ENCODE measurements at regions not wholly inside any gene's neighbourhood (a gene's known extent, or its start where the extent isn't known, plus 50 kb on each side); places are given as distances from the start of the nearest gene placed in this dataset.

DNA sequence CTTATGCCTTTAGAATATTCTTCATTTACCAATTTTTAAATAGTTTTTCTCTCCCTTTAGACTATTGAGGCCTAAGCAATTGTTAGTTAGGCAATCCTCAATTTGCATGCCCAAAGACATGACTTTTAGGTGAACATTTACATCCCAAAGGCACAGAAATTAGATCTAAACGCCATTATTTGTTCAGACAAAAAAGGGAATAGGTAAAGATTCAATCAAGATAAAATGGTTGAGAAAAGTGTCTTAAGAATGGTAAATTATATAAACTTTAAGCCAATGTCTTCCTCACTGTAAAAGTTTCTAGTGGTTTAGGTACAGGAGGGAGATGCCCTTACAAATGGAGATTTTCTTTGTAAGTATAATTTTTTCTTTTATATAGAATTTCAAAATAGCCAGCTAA, 50.2 kb upstream of the MME start:
- no peak for DNase-seq

DNA sequence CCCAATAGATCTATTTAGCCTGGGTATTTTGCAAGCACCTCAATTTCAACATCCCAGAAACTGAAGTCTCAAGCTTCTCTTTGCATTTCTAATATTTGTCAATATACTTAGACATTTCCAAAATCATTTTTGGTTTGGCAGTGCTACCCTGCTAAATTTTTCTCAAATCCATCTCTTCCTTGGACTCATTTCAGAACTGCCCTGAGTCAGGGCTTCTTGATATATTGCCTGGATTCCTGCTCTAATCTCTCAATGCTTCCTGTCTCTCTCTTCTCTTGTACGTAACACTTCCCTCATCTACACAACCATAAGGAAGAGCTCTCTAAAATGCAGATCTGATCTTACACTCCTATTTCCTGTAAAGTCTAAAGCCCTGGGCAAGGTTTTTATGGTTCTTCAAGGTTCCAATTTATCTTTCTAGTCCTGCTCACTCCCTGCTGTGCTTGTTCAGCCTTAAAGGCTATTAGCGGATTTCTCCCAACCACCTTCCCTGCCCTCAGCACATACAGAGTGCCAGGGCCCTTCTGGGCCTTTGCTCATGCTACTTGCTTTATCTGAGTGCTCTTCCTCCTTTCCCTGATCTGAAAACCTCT, 53.0 kb upstream of the MME start:
- DNase-seq, result no peak

DNA sequence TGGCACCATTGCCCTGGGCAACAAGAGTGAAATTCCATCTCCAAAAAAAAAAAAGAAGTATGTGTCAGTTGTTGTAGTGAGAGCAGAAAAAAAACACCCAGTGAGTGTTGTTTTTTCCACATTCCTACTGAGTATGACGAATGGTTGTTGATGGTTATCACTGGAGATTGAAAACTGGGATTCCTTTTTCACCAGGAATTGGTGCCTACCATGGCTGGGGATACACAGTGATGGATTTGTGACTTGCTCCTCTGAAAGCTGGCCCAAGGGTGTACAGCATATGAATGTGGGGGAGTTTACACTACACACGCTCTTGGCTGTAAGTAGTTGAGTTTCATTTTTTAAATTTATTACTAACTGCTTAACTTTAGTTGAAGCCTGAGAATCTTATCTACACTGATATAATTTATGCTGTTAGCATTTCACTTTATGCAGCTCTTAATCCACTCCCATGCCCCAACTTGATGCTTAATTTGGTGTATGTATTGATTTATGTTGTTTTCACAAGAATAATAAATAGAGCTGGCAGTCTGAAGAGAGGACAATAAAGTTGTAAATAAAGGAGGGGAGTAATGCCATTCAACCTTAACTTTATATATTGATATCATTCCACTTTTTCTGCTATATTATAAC, 56.0 kb upstream of the MME start:
- DNase-seq, result no peak

DNA sequence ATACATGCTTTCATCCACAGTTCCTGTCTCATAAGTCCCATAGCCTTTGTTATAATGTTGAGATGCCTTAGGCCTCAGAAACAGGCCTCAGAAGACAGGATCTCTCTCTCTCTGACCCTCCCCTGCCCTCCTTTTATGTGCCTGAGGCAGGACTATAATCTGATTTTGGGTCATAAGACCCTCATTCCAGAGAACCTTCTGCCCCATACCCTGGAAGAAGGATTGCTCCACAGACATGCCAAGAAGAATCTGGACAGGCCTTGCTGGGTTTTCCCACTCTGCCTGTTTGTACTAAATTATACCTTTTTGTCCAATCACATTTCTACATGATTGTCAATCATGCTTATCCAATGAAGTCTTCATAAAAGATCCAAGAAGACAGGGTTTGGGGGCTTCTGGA, 57.2 kb upstream of the MME start:
- DNase-seq, result no peak

DNA sequence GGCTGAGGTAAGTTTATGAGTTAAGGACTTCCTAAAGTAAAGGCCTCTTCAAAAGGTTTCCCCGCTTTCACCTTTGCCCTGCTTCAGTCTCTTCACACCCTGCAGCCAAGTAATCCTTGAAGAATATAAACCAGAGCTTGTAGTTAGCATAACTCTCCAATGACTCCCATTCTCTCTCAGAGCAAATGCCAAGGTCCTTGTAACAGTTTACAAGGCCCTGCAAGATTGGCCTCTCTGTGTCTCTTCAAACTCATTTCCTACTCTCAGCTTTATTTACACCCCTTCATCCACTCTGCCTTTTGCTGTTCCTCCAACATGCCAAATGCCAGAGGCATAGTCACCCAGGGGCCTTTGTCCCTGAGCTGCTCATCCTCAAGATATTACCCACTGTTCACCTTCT, 60.5 kb upstream of the MME start:
- no peak for DNase-seq

DNA sequence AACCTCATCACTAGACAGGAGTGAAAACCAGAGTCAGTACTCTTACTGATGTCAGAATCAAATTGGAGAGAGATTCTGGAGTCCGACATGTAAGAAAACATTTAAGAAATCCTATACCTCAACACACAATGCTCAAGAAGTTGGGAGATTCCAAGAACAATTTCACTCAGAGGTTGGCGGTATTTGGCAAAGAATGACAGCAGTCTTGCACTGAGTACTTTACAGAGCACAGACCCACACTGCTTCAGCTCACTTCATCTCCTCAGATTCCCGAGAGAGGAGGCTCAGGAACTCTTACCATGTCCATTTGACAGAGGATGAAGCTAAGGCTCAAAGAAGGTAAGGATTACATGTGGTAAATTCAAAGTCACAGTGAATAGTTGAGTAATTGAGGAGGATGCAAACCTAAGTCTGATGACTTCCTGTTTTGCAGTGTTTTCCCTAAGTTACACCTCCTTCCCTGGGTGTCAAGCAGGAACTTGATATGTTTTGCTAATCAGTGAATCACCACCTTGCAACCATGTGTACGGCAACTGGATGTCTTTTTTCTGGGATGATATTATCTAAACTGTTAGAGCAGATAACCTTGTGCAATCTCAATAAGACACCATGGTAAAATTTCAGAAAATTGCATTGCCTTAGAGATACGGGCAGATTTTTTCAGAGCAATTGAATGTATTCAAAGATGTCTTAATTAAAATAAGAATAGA, 61.3 kb upstream of the MME start:
- no peak for DNase-seq

DNA sequence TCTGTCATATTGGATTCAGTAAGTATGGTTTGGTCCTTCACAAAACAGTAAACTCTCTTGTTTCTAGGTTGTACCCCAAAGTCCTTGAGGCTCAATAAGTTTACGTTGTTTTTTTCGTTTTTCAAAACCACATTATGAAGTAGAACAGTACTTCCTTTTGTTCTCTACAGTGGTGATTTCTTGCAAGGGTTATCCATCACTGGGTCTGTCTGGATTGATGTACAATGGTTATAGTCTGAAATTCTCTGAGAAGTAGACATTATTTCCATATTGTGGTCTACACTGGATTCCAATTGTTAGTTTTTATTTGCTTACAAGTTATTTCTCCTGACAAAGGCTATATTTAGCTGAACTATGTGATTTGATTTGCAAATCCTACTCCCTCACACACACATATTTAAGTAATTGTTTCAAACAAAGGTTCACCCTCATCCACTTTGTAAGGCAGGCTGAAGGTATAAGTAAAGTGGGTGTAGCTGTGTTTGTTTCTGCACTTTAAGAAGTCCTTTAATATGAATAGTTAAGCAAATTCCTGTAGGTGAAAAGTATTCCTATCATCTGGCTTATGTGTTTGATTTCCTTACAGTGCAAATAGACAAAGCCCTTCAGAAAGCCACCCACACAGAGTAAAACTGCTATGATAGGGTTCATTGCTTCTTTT, 64.2 kb upstream of the MME start:
- no peak for DNase-seq

DNA sequence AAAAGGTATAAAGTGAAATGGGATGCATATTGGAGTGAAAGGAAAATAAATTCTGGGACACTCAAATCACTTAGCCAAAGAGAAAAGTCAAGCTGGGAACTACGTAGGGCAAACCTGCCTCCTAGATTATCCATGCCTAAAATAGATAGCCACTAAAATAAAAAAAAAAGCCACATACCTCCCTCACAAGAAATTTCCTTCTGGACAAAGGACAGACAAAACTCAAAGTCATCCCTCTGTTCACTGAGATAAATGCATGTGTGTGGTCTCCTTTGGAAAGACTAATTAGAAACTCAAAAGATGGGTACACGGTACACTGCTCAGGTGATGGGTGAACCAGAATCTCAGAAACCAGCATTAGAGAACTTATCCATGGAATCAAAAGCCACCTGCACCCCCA, 65.2 kb upstream of the MME start:
- no peak for DNase-seq

DNA sequence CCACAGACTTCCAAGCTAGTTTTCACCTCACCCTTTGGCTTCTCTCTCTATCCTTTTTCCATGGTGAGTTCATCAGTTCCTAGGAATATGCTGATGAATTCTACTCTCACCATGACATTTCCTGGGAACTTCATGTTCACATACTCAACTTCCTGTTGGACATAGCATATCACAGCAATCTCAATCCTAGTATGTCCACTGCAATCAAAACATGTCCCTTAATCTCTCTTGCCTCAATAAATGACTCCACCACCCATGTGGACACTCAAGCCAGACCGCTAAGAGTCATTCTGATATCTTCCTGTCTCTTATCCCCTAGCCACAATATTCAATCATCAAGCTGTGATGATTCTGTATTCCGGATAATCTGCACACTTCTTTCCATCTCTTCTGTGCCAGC, 66.7 kb upstream of the MME start:
- no peak for DNase-seq

DNA sequence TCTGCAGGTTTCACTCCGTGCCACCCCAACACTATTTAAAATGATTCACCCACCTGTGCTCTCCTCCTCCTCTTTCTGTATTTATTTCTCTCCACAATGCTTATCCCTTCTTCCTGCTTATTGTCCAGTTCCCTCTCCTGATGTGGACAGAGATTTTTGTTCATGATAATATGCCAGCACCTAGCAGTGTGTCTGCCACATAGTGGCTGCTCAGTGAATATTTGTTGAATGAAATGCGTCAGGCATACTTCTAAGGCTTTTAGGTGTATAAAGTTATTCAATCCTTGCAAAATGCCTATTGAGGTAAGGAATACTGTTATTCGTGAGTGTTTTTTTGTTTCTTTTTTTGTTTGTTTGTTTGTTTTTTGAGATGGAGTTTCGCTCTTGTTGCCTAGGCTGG, 67.5 kb upstream of the MME start:
- DNase-seq, result no peak

DNA sequence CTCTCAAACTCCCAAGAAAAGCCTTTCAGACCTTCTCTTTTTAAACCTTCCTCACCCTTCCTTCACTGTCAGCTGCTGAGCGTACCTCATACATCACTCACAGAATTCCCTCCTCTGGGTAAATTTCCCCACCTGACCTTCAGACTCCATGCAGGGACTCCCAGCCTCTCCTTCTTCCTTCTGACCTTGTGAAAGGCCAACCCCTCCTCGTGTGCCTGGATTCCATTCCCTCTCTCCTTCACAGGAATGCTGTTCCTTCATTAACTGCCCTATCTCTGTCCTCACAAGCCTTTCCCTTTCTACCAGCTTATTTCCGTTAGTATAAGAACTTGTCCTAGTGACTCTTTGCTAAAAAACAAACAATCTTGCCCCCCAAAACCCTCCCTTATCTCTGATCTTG, 69.7 kb upstream of the MME start:
- no peak for DNase-seq

DNA sequence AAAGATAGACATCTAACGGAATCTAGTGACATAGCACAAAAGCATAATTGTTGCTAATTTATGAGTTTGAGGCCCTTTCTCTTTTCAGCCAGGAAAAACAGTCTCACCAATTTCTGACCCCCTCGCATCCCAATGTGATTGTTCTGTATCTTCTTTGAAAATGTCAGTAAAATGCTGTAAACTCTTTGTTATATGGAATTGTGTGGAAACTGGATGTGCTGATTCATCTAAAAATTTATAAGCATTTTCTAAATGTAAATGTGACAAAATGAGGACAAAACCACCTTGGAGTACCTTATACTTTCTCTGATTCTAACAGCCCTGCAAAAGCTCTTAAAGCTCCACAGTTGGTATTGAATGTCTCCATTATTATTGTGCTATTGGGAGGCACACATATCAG, 70.9 kb upstream of the MME start:
- DNase-seq, result no peak

DNA sequence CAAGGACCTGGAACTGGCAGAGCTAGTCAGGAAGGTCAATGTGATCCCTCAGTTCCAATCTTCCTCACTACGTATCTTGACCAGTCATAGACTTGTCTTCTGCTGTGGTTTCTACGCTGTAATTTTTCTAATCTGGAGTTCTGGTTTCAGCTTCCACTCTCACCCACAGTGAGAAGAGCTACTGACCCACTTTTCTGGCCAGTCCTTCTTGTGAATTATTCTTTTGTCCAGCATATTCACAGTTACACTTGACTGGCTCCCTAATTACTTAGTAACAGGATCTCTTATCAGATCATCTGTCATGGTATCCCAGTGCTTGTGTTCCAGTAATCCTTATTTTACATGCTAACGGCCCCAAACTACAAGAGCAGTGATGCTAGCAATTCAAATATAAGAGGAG, 72.4 kb upstream of the MME start:
- DNase-seq, result peak; percentile 4

DNA sequence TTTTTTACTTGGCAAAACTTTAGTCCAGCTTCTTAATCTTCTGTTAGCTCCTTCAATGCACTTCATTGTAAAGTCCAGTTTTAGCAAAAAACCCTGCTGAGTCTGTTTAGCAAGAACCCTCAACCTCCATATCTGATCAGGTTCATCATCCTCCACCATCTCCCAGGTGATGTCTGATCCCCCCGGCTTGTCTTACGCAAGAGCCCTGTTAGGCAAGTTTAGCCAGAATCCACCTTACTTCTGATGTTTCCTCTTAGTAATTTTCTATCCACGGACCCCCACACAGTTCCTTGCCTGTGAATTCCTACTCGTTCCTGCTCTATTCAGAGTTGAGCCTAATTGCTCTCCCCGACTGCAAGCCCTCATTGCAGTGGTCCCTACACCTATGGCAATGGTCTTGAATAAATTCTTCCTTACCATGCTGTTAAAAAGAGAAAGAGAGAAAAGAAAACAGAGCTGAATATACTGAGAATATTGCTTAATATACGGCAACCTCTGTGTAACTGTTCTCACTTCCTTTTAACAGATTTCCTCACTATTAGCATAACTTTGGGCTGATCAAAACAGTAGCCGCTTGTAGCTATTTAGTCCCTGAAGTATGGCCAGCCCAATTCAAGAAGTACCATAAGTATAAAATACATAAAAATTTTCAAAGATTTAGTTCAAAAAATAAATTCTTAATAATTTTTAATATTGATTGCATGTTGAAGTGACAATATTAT, 78.7 kb upstream of the MME start:
- DNase-seq, result no peak

DNA sequence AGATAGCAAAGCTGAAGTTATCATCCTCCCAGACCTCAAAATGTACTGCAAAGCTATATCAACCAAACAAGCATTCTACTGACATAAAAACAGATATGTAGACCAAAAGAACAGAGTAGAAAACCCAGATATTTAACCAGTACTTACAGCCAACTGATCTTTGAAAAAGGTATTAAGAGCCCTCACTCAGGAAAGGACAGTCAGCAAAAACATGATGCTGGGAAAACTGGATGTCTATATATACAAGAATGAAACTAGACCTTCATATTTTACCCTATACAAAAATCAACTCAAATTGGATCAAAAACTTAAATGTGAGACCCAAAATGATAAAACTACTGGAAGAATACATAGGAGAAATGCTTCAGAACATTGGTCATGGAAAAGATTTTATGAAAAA, 87.5 kb upstream of the MME start:
- DNase-seq, result no peak

DNA sequence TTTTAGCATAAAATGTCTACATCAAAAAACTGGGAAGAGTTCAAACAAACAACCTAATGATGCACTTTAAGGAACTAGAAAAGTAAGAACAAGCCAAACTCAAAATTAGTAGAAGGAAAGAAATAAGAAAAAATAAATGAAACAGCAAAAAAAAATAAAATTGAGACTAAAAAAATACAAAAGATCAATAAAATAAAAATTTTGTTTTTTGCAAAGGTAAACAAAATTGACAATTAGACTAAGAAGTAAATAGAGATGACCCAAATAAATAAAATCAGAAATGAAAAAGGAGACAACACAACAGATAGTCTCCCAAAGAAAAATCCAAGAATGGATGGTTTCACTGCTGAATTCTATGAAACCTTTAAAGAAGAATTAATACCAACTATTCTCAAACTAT, 89.6 kb upstream of the MME start:
- DNase-seq, result no peak

DNA sequence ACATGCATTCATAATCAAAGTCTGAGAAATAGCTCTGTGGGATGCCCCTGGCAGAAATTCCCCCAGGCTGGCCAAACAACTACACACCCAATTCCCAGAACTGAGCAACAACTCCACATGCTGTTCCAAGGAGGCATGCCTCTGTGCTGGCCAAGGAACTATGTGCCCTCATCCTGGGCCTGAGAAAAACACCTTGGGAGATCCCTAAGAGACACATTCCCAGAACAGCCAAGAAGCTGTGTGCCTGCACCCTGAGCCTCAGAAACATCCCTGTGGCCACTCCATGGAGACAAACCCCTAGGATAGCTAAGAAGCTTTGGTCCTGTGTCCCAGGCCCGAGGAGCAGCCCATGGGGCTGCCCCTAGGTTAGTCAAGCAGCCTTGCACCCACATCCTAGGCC, 92.3 kb upstream of the MME start:
- no peak for DNase-seq

DNA sequence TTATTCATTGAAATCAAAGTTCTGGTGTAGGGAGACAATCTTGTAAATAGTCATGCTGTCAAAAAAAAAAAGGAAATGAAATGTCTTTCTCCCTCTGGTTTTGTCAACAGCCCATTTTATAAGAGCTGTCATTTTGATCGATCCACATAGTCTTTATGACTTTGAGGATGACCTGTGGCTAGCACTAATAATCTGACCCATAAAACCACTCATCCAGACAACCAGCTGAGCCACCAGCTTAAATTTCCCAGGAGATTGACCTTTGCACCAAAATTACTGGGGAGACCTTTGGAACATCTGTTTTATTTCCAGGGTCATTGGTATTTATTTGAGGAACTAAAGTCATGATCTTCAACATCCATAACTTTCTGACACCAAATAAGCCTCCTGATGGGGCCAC, 98.5 kb upstream of the MME start:
- DNase-seq, result no peak

DNA sequence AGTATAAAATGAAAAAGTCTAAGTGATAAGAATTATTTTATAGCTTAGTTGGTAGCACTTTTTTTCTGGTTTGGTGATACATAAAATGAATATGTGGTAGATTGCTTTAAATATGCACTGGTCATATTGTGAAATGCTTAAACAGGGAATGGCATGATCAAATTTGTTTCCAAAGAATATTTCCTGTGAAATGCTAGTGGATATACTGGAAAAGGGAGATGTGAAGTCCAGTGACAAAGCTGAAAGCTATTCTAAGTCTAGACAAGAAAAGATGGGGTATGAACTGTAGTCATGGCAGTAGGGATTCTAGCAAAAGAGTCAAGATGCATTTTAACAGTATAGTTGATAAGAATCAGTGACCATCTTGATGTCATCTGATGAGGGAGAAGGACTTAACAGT, 98.9 kb upstream of the MME start:
- no peak for DNase-seq

DNA sequence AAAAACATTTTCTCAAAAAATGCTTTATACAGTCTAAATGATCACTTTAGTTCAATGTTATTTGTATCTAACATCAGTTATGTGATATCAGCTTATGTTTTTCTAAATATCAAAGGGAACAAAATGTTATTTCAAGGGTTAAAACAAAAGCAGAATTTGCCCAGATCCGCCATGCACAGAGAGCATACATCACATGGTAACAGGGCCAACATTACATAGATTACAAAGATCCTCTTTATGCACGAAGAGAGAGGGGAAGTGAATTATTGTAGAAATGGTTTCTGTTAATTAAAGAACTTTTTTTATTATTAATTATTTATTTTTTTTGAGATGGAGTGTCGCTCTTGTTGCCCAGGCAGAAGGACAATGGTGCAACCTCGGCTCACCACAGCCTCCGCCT, 100.8 kb upstream of the MME start:
- no peak for DNase-seq

DNA sequence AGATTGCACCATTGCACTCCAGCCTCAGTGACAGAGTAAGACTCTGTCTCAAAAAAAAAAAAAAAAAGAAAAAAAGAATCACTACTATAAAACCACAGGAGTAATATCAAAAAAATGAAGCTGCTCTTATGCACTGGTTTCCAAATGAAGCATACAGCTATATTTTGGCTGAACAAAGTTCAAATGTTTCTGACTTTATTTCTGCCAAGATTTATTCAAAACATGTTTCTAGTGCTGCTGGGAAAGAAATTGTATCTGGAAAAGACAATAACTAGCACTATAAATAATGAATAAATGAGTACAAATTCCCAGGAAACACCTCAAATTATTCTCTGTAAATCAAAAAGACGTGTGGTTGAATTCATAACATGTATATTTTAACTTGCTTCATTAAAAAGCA, 102.5 kb upstream of the MME start:
- DNase-seq, result no peak

DNA sequence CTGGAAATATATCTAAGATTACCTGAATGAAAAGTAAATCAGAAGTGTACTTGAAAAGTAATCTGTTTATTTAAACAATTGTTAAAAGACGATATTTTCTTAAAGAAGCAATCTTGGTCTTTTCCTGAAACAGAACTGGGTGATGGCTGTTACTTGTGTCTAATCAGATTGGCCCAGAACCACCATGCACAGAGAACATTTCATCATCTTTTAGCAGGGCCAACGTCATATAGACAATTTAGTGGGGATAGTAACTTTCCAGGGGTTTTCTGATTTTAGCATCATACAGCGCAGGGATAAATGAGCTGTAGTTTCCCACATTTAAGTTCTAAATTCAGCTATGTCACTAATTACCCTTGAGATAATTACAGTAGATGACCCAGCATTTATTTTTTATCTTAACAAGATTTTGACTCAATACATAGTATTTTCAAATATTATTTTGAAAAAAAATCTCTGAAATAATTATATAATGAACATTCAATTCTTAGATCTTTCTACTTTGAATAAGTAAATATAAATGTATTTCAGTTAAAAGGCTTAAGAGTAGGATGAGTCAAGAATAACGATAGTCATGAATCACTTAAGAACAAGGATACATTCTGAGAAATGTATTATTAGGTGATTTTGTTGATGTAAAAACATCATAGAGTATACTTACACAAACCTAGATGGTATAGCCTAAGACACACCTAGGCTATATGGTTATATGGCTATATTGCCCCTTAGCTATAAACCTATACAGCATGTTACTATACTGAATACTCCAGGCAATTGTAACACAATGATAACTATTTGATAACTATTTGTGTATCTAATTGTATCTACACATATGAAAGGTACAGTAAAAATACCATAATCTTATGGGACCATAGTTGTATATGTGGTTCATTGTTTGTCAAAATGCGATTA, 103.8 kb upstream of the MME start:
- DNase-seq, result no peak

DNA sequence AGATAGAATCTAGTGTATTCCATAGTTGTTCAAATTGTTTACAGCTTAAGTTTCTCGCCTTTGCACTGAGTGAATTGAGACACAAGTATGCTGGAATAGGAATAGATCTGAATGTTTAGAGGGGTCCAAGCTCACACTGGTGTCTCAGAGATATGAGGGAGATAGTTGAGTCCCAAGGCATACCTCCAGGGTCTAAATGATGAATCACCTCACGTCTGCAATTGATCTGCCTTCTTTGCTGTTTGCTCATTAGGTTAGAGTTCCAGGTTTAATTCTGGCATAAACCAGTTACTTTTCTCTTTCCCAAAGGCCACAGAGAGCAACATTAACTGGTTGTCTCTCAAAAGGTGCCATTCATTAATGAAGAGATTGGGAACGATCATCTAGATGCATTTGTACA, 106.3 kb upstream of the MME start:
- no peak for DNase-seq
